Activated naive CD4-positive, alpha-beta T cell treated with anti-CD3 and anti-CD28 coated beads, Interleukin-2, amount 50 U/mL, for 24 hours (primary cell): ENCODE measurements at regions not wholly inside any gene's neighbourhood (a gene's known extent, or its start where the extent isn't known, plus 50 kb on each side); places are given as distances from the start of the nearest gene placed in this dataset.
"Not testable (repeated sequence)": the region's sequence is repeated elsewhere in the genome, so short reads cannot be mapped to it uniquely, and the experiment has no call there.

ENCODE experiments used
- H3K27ac Mint-ChIP-seq: one replicate; pipeline ENCODE4 v1.8.0; 2021; ENCODE audit warnings: mild to moderate bottlenecking, mixed read lengths
- H3K27me3 Mint-ChIP-seq: one replicate; pipeline ENCODE4 v1.8.0; 2021; ENCODE audit warnings: mixed read lengths
- H3K36me3 Mint-ChIP-seq: one replicate; pipeline ENCODE4 v1.8.0; 2021; ENCODE audit warnings: mixed read lengths
- H3K4me1 Mint-ChIP-seq: one replicate; pipeline ENCODE4 v1.8.0; 2021; ENCODE audit warnings: mixed read lengths
- H3K4me3 Mint-ChIP-seq: one replicate; pipeline ENCODE4 v1.8.0; 2021; ENCODE audit warnings: mild to moderate bottlenecking, mixed read lengths
- H3K9me3 Mint-ChIP-seq: one replicate; pipeline ENCODE4 v1.8.0; 2021; ENCODE audit warnings: mixed read lengths

DNA sequence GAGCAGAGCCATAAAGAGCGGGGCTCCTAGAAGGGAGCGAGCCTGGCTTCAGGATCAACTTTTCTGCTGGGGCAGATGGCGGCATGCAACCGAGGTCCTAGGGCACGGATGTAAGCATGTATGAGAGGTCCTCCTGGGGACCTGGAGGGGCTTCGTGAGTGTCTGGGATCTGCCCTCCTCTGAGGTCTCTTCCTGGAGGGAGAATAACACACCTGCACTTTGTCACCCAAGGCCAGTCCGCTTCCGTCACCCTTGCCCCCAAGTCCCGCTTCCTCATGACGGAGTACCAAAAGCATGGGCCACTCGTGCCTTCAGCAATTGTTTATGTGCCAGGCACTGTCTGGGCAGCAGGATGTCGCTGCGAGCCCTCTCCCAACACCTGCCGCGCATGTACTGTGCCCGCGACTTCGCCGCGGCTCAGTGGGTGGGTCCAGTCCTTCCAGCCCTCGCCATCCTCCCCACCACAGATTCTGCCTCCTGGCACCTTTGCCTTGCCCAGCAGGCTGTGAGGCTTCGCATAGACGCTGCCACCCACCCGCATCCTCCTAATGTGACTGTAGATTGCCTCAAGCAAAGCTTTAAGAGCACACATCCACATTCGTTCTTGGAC is 60.0 kb upstream of the TMPRSS2 start:
- Mint-ChIP-seq H3K4me3 (no peak overlapping the region), H3K9me3 (peaks cover 4% of the 10 kb centered on the region), H3K27ac (no peak overlapping the region), H3K27me3 (peaks cover 10% of the 10 kb centered on the region), H3K36me3 (peaks cover 2% of the 10 kb centered on the region), H3K4me1 (peaks cover 5% of the 10 kb centered on the region)

DNA sequence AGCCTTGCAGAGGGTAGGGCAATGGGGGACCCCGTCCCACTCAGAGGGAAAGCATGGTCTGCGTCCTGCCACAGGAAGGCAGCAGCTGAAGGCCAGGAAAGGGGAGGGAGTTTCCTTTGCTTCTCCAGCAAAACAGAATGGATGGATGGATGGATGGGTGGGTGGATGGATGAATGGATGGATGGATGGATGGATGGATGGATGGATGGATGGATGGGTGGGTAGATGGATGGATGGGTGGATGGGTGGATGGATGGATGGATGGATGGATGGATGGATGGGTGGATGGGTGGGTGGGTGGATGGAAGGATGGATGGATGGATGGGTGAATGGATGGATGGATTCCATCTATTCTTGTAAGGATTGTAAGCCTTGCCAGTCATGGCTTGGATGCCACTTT is 59.3 kb upstream of the TMPRSS2 start:
- Mint-ChIP-seq H3K27me3 (peaks cover 15% of the 10 kb centered on the region), H3K27ac (peak overlapping the region; percentile 51)
- H3K9me3 Mint-ChIP-seq, H3K4me1 Mint-ChIP-seq, H3K36me3 Mint-ChIP-seq, H3K4me3 Mint-ChIP-seq: not testable (repeated sequence)

GRCh38 chr21:41566500-41567014 is 58.6 kb upstream of the TMPRSS2 start:
- no peak overlapping the region for H3K27ac Mint-ChIP-seq
- H3K36me3 Mint-ChIP-seq, result no peaks in the 10 kb centered on the region
- H3K4me3 Mint-ChIP-seq, result no peak overlapping the region
- H3K4me1 Mint-ChIP-seq, result peaks cover 5% of the 10 kb centered on the region
- H3K27me3 Mint-ChIP-seq, result peaks cover 15% of the 10 kb centered on the region
- H3K9me3 Mint-ChIP-seq, result peaks cover under 1% of the 10 kb centered on the region

DNA sequence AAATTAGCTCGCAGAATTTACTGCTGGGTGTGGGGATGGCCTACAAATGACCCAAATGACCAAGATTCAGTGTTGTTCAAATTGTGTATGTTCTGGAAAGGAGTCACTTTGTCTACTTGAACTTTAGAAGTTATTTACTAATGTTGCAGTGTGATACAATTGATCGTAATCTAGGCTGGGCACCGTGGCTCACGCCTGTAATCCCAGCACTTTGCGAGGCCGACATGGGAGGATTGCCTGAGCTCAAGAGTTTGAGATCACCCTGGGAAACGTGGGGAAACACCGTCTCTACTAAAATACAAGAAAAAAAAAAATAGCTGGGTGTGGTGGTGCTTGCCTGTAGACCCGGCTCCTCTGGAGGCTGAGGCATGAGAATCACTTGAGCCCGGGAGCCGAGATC is 57.6 kb upstream of the TMPRSS2 start:
- peaks cover 15% of the 10 kb centered on the region for H3K27me3 Mint-ChIP-seq
- H3K4me1 Mint-ChIP-seq, result peaks cover 5% of the 10 kb centered on the region
- no peaks in the 10 kb centered on the region for H3K9me3 Mint-ChIP-seq
- H3K4me3 Mint-ChIP-seq, result no peak overlapping the region
- no peaks in the 10 kb centered on the region for H3K36me3 Mint-ChIP-seq
- H3K27ac Mint-ChIP-seq, result no peak overlapping the region

GRCh38 chr21:41564871-41565274 is 56.9 kb upstream of the TMPRSS2 start:
- Mint-ChIP-seq H3K9me3 (no peaks in the 10 kb centered on the region), H3K27me3 (peaks cover 15% of the 10 kb centered on the region), H3K36me3 (no peaks in the 10 kb centered on the region), H3K27ac (no peak overlapping the region), H3K4me3 (no peak overlapping the region), H3K4me1 (peaks cover 5% of the 10 kb centered on the region)

- Mint-ChIP-seq H3K9me3 (no peaks in the 10 kb centered on the region), H3K27me3 (peaks cover 10% of the 10 kb centered on the region), H3K4me3 (no peak overlapping the region), H3K36me3 (no peaks in the 10 kb centered on the region), H3K4me1 (peaks cover 5% of the 10 kb centered on the region), H3K27ac (no peak overlapping the region)
Measured at GRCh38 chr21:41562101-41563000, 54.4 kb upstream of the TMPRSS2 start.

DNA sequence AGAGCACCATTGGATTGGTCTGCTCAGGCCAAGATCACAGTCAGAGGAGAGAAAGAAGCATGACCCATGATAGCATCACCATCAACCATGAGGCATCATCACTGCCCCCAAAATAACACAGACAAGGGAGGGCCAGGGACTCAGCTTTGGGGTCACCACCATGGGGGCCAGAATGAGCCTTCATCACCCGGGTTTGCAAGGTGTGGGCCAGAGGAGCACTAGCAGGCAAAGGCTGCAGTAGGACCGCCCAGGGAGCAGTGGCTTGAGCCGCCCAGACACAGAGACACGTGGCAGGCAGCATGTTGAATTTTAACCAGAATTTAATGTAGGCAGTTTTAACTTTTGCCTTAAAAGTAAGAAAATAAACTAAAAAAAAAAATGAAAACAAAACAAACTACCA is 53.7 kb upstream of the TMPRSS2 start:
- no peak overlapping the region for H3K4me3 Mint-ChIP-seq
- no peaks in the 10 kb centered on the region for H3K36me3 Mint-ChIP-seq
- H3K27me3 Mint-ChIP-seq, result peaks cover 12% of the 10 kb centered on the region
- no peak overlapping the region for H3K27ac Mint-ChIP-seq
- H3K9me3 Mint-ChIP-seq, result no peaks in the 10 kb centered on the region
- H3K4me1 Mint-ChIP-seq, result peaks cover 5% of the 10 kb centered on the region

DNA sequence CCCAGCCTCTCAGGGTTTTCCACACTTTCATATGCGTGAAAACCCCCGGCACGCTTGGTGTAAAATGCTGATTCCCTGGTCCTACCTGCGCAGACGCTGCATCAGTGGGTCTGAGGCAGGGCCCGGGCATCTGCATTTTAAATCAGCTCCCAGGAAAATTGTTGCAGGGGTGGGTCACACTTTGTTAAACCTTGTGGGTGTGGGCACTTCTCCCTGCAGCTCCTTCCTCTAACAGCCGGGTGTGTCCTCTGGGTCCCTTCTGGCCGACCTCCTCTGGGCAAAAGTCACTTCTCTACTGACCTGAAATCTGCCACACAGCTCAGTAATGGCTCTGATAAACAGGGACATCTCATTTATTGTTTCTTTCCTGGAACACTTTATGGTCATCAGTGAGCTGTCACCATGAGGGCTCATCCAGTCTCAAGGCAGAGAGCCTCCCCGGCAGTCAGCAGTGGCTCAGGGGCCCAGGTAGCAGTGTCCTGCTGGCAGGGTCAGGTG is 52.8 kb upstream of the TMPRSS2 start:
- peaks cover 5% of the 10 kb centered on the region for H3K4me1 Mint-ChIP-seq
- no peaks in the 10 kb centered on the region for H3K9me3 Mint-ChIP-seq
- H3K4me3 Mint-ChIP-seq, result no peak overlapping the region
- H3K27me3 Mint-ChIP-seq, result peaks cover 12% of the 10 kb centered on the region
- no peak overlapping the region for H3K27ac Mint-ChIP-seq
- H3K36me3 Mint-ChIP-seq, result no peaks in the 10 kb centered on the region

- no peaks in the 10 kb centered on the region for H3K36me3 Mint-ChIP-seq
- H3K27me3 Mint-ChIP-seq, result peaks cover 12% of the 10 kb centered on the region
- no peak overlapping the region for H3K4me3 Mint-ChIP-seq
- no peaks in the 10 kb centered on the region for H3K9me3 Mint-ChIP-seq
- peaks cover under 1% of the 10 kb centered on the region for H3K4me1 Mint-ChIP-seq
- H3K27ac Mint-ChIP-seq, result no peak overlapping the region
Measured at GRCh38 chr21:41559658-41560631, 52.0 kb upstream of the TMPRSS2 start.

GRCh38 chr21:41558842-41559241 is 50.9 kb upstream of the TMPRSS2 start:
- H3K36me3 Mint-ChIP-seq, result no peaks in the 10 kb centered on the region
- H3K27me3 Mint-ChIP-seq, result peaks cover 12% of the 10 kb centered on the region
- H3K27ac Mint-ChIP-seq, result no peak overlapping the region
- H3K4me3 Mint-ChIP-seq, result no peak overlapping the region
- H3K9me3 Mint-ChIP-seq, result no peaks in the 10 kb centered on the region
- H3K4me1 Mint-ChIP-seq, result no peaks in the 10 kb centered on the region

DNA sequence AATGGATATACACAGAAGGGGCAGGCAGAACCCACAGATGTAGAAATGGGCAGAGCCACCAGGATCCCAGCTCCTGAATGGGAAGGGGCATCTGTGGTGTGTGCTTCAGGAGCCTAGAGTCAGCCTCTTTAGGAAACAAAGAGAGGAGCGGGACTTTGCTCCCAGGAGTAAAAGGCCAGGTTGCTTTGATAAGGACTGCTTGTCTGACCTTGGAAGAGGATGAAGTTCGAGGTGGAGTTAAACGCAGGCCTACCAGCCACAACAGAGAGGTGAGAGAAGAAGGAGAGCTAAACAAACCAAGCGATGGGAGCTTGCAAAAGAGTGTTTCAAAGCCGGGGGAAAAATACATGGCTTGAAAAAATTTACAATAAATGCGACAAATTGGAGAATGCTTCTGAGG is 49.9 kb upstream of the TMPRSS2 start:
- H3K27me3 Mint-ChIP-seq, result peaks cover 12% of the 10 kb centered on the region
- H3K9me3 Mint-ChIP-seq, result no peaks in the 10 kb centered on the region
- H3K36me3 Mint-ChIP-seq, result no peaks in the 10 kb centered on the region
- H3K4me1 Mint-ChIP-seq, result no peaks in the 10 kb centered on the region
- peak overlapping the region; percentile 46 for H3K27ac Mint-ChIP-seq
- H3K4me3 Mint-ChIP-seq, result no peak overlapping the region
